ENCODE measurements at regions not wholly inside any gene's neighbourhood (a gene's known extent, or its start where the extent isn't known, plus 50 kb on each side); places are given as distances from the start of the nearest gene placed in this dataset.

- no peak for DNase-seq
These were observed 92.3 kb downstream of the GC start for GRCh38 chr4:71691416-71692073.

GRCh38 chr4:71689822-71690221 is 94.1 kb downstream of the GC start:
- no peak for DNase-seq

GRCh38 chr4:71687056-71687455 is 96.8 kb downstream of the GC start:
- DNase-seq, result no peak

GRCh38 chr4:71685975-71686374 is 97.9 kb downstream of the GC start:
- no peak for DNase-seq

- no peak for DNase-seq
These were observed 100.6 kb downstream of the GC start for GRCh38 chr4:71683309-71683708.

GRCh38 chr4:71680706-71681105 is 103.2 kb downstream of the GC start:
- no peak for DNase-seq

GRCh38 chr4:71677568-71677967 is 106.3 kb downstream of the GC start:
- DNase-seq, result no peak

GRCh38 chr4:71669291-71669690 is 114.6 kb downstream of the GC start:
- DNase-seq, result no peak

- no peak for DNase-seq
These were observed 118.5 kb downstream of the GC start for GRCh38 chr4:71665358-71665757.

- no peak for DNase-seq
These were observed 119.5 kb downstream of the GC start for GRCh38 chr4:71664366-71664765.

- no peak for DNase-seq
These were observed 120.1 kb downstream of the GC start for GRCh38 chr4:71663780-71664179.

- DNase-seq, result no peak
These were observed 123.9 kb downstream of the GC start for GRCh38 chr4:71659979-71660378.

GRCh38 chr4:71648923-71649322 is 135.0 kb downstream of the GC start:
- DNase-seq, result no peak

GRCh38 chr4:71648448-71648847 is 135.4 kb downstream of the GC start:
- DNase-seq, result no peak

- no peak for DNase-seq
These were observed 144.5 kb downstream of the GC start for GRCh38 chr4:71639380-71639779.

- peak; percentile 37 for DNase-seq
These were observed 148.6 kb downstream of the GC start for GRCh38 chr4:71635139-71635748.

GRCh38 chr4:71634364-71634763 is 149.5 kb downstream of the GC start:
- DNase-seq, result no peak

- no peak for DNase-seq
These were observed 153.1 kb downstream of the GC start for GRCh38 chr4:71630803-71631202.

- DNase-seq, result no peak
These were observed 158.9 kb downstream of the GC start for GRCh38 chr4:71625005-71625404.
